Testis (tissue), 2 donors: ENCODE measurements at regions not wholly inside any gene's neighbourhood (a gene's known extent, or its start where the extent isn't known, plus 50 kb on each side); places are given as distances from the start of the nearest gene placed in this dataset.

ENCODE experiments used
- DNase-seq: peaks from one replicate; pipeline ENCODE4 v3.0.0-alpha.2; 2019
- H3K27ac ChIP-seq, 2 donors: fragments of 200-600 bp; sonication (generic); one replicate each; pipeline ENCODE4 v1.5.1; 2019
- H3K27me3 ChIP-seq: fragments of 200-600 bp; sonication (generic); one replicate; pipeline ENCODE4 v1.5.1; 2019
- H3K36me3 ChIP-seq: fragments of 200-600 bp; sonication (generic); one replicate; pipeline ENCODE4 v1.5.1; 2017; ENCODE audit warnings: low read depth; ENCODE audit errors: missing control alignments
- H3K4me1 ChIP-seq: fragments of 200-600 bp; sonication (generic); one replicate; pipeline ENCODE4 v1.5.1; 2019
- H3K4me3 ChIP-seq, 2 donors: fragments of 200-600 bp; sonication (generic); one replicate each; pipeline ENCODE4 v1.5.1; 2017 to 2019
- H3K9me3 ChIP-seq: fragments of 200-600 bp; sonication (generic); one replicate; pipeline ENCODE4 v1.5.1; 2017
- CTCF ChIP-seq, 3 experiments: fragments of 450-650 bp in 2 of 3; fragments of 200-600 bp in 1 of 3; sonication (generic) in 1 of 3; IDR thresholded peaks; one replicate each; pipeline ENCODE4 v1.5.1; 2016 to 2019; ENCODE audit warnings: antibody characterized with exemption in 3 of 3, mild to moderate bottlenecking in 2 of 3, moderate library complexity in 1 of 3
- POLR2A ChIP-seq: fragments of 450-650 bp; IDR thresholded peaks from one replicate; pipeline ENCODE4 v1.6.1; 2017; ENCODE audit warnings: antibody characterized with exemption, mild to moderate bottlenecking, moderate library complexity
- WGBS, 2 donors: methylation state at CpG; one replicate each; pipeline ENCODE4 v1.1.5; 2018; 5-methylcytosine and 5-hydroxymethylcytosine counted together
- intact Hi-C: fragments of 100-400 bp; cut with DNase I; formaldehyde crosslinking; loops from one replicate; pipeline ENCODE4 v1.15.1; 2023; ENCODE audit warnings: low total_unique reads

GRCh38 chr5:72599519-72600370, 92.5 kb upstream of the ZNF366 start:
- intact Hi-C loops: no loop called here
- Histone ChIP-seq H3K4me3 (no peak overlapping the region), H3K4me1 (peaks cover 24% of the 10 kb centered on the region), H3K9me3 (no peaks in the 10 kb centered on the region), H3K27me3 (no peaks in the 10 kb centered on the region), H3K36me3 (no peaks in the 10 kb centered on the region), H3K27ac (no peak overlapping the region)
- TF ChIP-seq CTCF (IDR thresholded peaks at IDR 0.05): no peak
- 74 to 76% methylated on average over 3 to 5 of the region's 5 CpGs for WGBS, 2 donors
- DNase-seq: no peak

GRCh38 chr5:72599065-72599433, 91.8 kb upstream of the ZNF366 start:
- no peak for DNase-seq
- TF ChIP-seq CTCF (IDR thresholded peaks at IDR 0.05) (no peak), POLR2A (no peak)
- Histone ChIP-seq H3K27me3 (no peaks in the 10 kb centered on the region), H3K4me1 (peaks cover 19% of the 10 kb centered on the region), H3K4me3 (no peak overlapping the region), H3K36me3 (no peaks in the 10 kb centered on the region), H3K9me3 (no peaks in the 10 kb centered on the region), H3K27ac (no peak overlapping the region)
- intact Hi-C loops: no loop called here
- WGBS, 2 donors: 96 to 98% methylated on average over 2 of the region's 2 CpGs

GRCh38 chr5:72598401-72599064, 91.3 kb upstream of the ZNF366 start:
- H3K27ac ChIP-seq: no peak overlapping the region
- intact Hi-C loops: no loop called here

GRCh38 chr5:72597456-72597948, 90.3 kb upstream of the ZNF366 start:
- H3K4me3 ChIP-seq: no peak overlapping the region
- TF ChIP-seq CTCF (IDR thresholded peaks at IDR 0.05) (no peak), POLR2A (no peak)
- 47 to 53% methylated on average over 5 of the region's 5 CpGs for WGBS, 2 donors
- DNase-seq: no peak
- H3K27ac ChIP-seq: no peak overlapping the region
- no peaks in the 10 kb centered on the region for H3K36me3 ChIP-seq
- intact Hi-C loops: no loop called here
- H3K4me1 ChIP-seq: peaks cover 19% of the 10 kb centered on the region
- H3K9me3 ChIP-seq: no peaks in the 10 kb centered on the region
- no peaks in the 10 kb centered on the region for H3K27me3 ChIP-seq

More at GRCh38 chr5:72598401-72599064, 91.3 kb upstream of the ZNF366 start:
- 82 to 87% methylated on average over 5 of the region's 5 CpGs for WGBS, 2 donors
- no peak for TF ChIP-seq POLR2A
- TF ChIP-seq CTCF (IDR thresholded peaks at IDR 0.05): no peak
- Histone ChIP-seq H3K9me3 (no peaks in the 10 kb centered on the region), H3K36me3 (no peaks in the 10 kb centered on the region), H3K4me1 (peaks cover 19% of the 10 kb centered on the region), H3K4me3 (no peak overlapping the region), H3K27me3 (no peaks in the 10 kb centered on the region)
- DNase-seq: no peak
